H9 (cell line): ENCODE measurements at regions not wholly inside any gene's neighbourhood (a gene's known extent, or its start where the extent isn't known, plus 50 kb on each side); places are given as distances from the start of the nearest gene placed in this dataset.

Source experiments
- DNase-seq: peaks from one replicate; pipeline ENCODE4 v3.0.0-alpha.2; 2017
- H2AFZ ChIP-seq: one replicate; pipeline ENCODE4 v1.6.1; 2013; ENCODE audit warnings: mild to moderate bottlenecking, low read length, control low read depth, moderate library complexity
- H2AK5ac ChIP-seq: 2 replicates; pipeline ENCODE4 v1.6.1; 2013; ENCODE audit warnings: low read length, control low read depth, mixed read lengths; ENCODE audit not compliant: insufficient read length
- H2BK120ac ChIP-seq: one replicate; pipeline ENCODE4 v1.6.1; 2013; ENCODE audit warnings: low read depth, mild to moderate bottlenecking, low read length, control low read depth, inconsistent platforms; ENCODE audit not compliant: poor library complexity, severe bottlenecking
- H2BK12ac ChIP-seq: 2 replicates; pipeline ENCODE4 v1.6.1; 2013; ENCODE audit warnings: low read length, control low read depth, mixed read lengths, low read depth; ENCODE audit not compliant: insufficient read length
- H2BK15ac ChIP-seq: 2 replicates; pipeline ENCODE4 v1.6.1; 2013; ENCODE audit warnings: low read depth, low read length, control low read depth
- H2BK20ac ChIP-seq: one replicate; pipeline ENCODE4 v1.6.1; 2013; ENCODE audit warnings: low read depth, mild to moderate bottlenecking, low read length, control low read depth, inconsistent platforms; ENCODE audit not compliant: poor library complexity, severe bottlenecking
- H2BK5ac ChIP-seq: 2 replicates; pipeline ENCODE4 v1.6.1; 2013; ENCODE audit warnings: low read length, control low read depth, mixed read lengths; ENCODE audit not compliant: insufficient read length
- H3K14ac ChIP-seq: 2 replicates; pipeline ENCODE4 v1.6.1; 2013; ENCODE audit warnings: low read length, control low read depth; ENCODE audit not compliant: insufficient read depth
- H3K18ac ChIP-seq: 2 replicates; pipeline ENCODE4 v1.6.1; 2013; ENCODE audit warnings: low read depth, mild to moderate bottlenecking, mixed read lengths, low read length, control low read depth; ENCODE audit not compliant: insufficient read length
- H3K23ac ChIP-seq: 2 replicates; pipeline ENCODE4 v1.6.1; 2013; ENCODE audit warnings: low read length, control low read depth, mixed read lengths, low read depth; ENCODE audit not compliant: insufficient read length
- H3K23me2 ChIP-seq: 2 replicates; pipeline ENCODE4 v1.6.1; 2013; ENCODE audit warnings: low read depth, mild to moderate bottlenecking, mixed read lengths, low read length, control low read depth; ENCODE audit not compliant: insufficient read length, poor library complexity, severe bottlenecking
- H3K27ac ChIP-seq: 2 replicates; pipeline ENCODE4 v1.5.1; 2013; ENCODE audit warnings: low read length, control low read depth, mixed read lengths, low read depth; ENCODE audit not compliant: insufficient read length
- H3K27me3 ChIP-seq: 2 replicates; pipeline ENCODE4 v1.6.1; 2013; ENCODE audit warnings: low read length, control low read depth, inconsistent platforms; ENCODE audit not compliant: insufficient read depth
- H3K4ac ChIP-seq: 2 replicates; pipeline ENCODE4 v1.6.1; 2013; ENCODE audit warnings: low read depth, mild to moderate bottlenecking, control low read depth, inconsistent platforms, low read length, moderate library complexity
- H3K4me1 ChIP-seq: 2 replicates; pipeline ENCODE4 v1.6.1; 2013; ENCODE audit warnings: low read length, control low read depth, inconsistent platforms; ENCODE audit not compliant: insufficient read depth
- H3K4me2 ChIP-seq: 2 replicates; pipeline ENCODE4 v1.6.1; 2013; ENCODE audit warnings: low read length, control low read depth, mixed read lengths; ENCODE audit not compliant: insufficient read length, insufficient read depth
- H3K56ac ChIP-seq: 2 replicates; pipeline ENCODE4 v1.6.1; 2013; ENCODE audit warnings: low read depth, mild to moderate bottlenecking, mixed read lengths, low read length, control low read depth; ENCODE audit not compliant: insufficient read length
- H3K79me1 ChIP-seq: 2 replicates; pipeline ENCODE4 v1.6.1; 2013; ENCODE audit warnings: low read depth, mild to moderate bottlenecking, moderate library complexity, low read length, control low read depth, inconsistent platforms; ENCODE audit not compliant: insufficient read depth, poor library complexity, severe bottlenecking
- H3K79me2 ChIP-seq: 2 replicates; pipeline ENCODE4 v1.6.1; 2013; ENCODE audit warnings: low read length, control low read depth, inconsistent platforms; ENCODE audit not compliant: insufficient read depth
- H3K9ac ChIP-seq: 2 replicates; pipeline ENCODE4 v1.6.1; 2013; ENCODE audit warnings: low read length, control low read depth, mixed read lengths; ENCODE audit not compliant: insufficient read length; ENCODE audit errors: extremely low read depth
- H3K9me3 ChIP-seq: one replicate; pipeline ENCODE4 v1.6.1; 2013; ENCODE audit warnings: low read depth, low read length, inconsistent platforms; ENCODE audit not compliant: control insufficient read depth
- H3T11ph ChIP-seq: one replicate; pipeline ENCODE4 v1.6.1; 2013; ENCODE audit warnings: mild to moderate bottlenecking, low read length, control low read depth, inconsistent platforms
- H4K20me1 ChIP-seq: one replicate; pipeline ENCODE4 v1.6.1; 2013; ENCODE audit not compliant: control insufficient read depth, insufficient read length, insufficient read depth
- H4K5ac ChIP-seq: 2 replicates; pipeline ENCODE4 v1.6.1; 2013; ENCODE audit warnings: low read depth, mild to moderate bottlenecking, mixed read lengths, low read length, control low read depth; ENCODE audit not compliant: insufficient read length
- H4K8ac ChIP-seq: replicated peaks from 2 replicates; pipeline ENCODE4 v1.6.1; 2013; ENCODE audit warnings: low read length, control low read depth, mixed read lengths, low read depth; ENCODE audit not compliant: insufficient read length
- H4K91ac ChIP-seq: 2 replicates; pipeline ENCODE4 v1.6.1; 2013; ENCODE audit warnings: low read depth, mild to moderate bottlenecking, moderate library complexity, mixed read lengths, low read length, control low read depth; ENCODE audit not compliant: insufficient read length
- H3K27ac Mint-ChIP-seq, 3 experiments: 2 replicates in 2 of 3; 3 replicates in 1 of 3; pipeline ENCODE4 v1.8.0; 2020 to 2021; ENCODE audit warnings: mixed read lengths in 3 of 3, mild to moderate bottlenecking in 1 of 3, moderate library complexity in 1 of 3
- H3K27me3 Mint-ChIP-seq: 2 replicates; pipeline ENCODE4 v1.8.0; 2021; ENCODE audit warnings: low read depth, mild to moderate bottlenecking, moderate library complexity, mixed read lengths
- H3K36me3 Mint-ChIP-seq, 3 experiments: 2 replicates in 2 of 3; 3 replicates in 1 of 3; pipeline ENCODE4 v1.8.0; 2020 to 2021; ENCODE audit warnings: low read depth in 3 of 3, mixed read lengths in 3 of 3; ENCODE audit not compliant: insufficient read depth in 1 of 3
- H3K4me1 Mint-ChIP-seq, 2 experiments: 2 replicates each; pipeline ENCODE4 v1.8.0; 2020; ENCODE audit warnings: mixed read lengths in 2 of 2
- H3K4me3 Mint-ChIP-seq, 2 experiments: 2 replicates in 1 of 2; 3 replicates in 1 of 2; pipeline ENCODE4 v1.8.0; 2020 to 2021; ENCODE audit warnings: mild to moderate bottlenecking in 2 of 2, mixed read lengths in 2 of 2, moderate library complexity in 1 of 2
- H3K9me3 Mint-ChIP-seq, 2 experiments: 2 replicates in 1 of 2; 3 replicates in 1 of 2; pipeline ENCODE4 v1.8.0; 2020; ENCODE audit warnings: mild to moderate bottlenecking in 2 of 2, mixed read lengths in 2 of 2, moderate library complexity in 1 of 2
- CTCF ChIP-seq: fragments of 200-600 bp; sonication (generic); conservative IDR thresholded peaks from 3 replicates; pipeline ENCODE4 v1.8.0; 2021; ENCODE audit warnings: antibody characterized with exemption, mild to moderate bottlenecking

- H4K5ac ChIP-seq, result no peak overlapping the region
- no peak overlapping the region for H4K8ac ChIP-seq
- no peak overlapping the region for H2BK20ac ChIP-seq
- H3K4me2 ChIP-seq, result no peak overlapping the region
- no peak overlapping the region for H2AFZ ChIP-seq
- TF ChIP-seq CTCF, result no peak
- H2BK15ac ChIP-seq, result no peak overlapping the region
- no peak overlapping the region for H3K23ac ChIP-seq
- H2BK12ac ChIP-seq, result no peak overlapping the region
- H3K14ac ChIP-seq, result no peak overlapping the region
- H3K27me3 Mint-ChIP-seq, result no peaks in the 10 kb centered on the region; the same call in 1 of the 2 replicates
- H2AK5ac ChIP-seq, result no peak overlapping the region
- H3K9me3 Mint-ChIP-seq, result peaks cover 0 to 14% of the 10 kb centered on the region in 2 experiments; a peak in 4 of 5 replicates
- no peak overlapping the region for H3K4ac ChIP-seq
- H3K9ac ChIP-seq, result no peak overlapping the region
- H3K27me3 ChIP-seq, result no peaks in the 10 kb centered on the region
- peaks cover 0 to 7% (median 2%) of the 10 kb centered on the region in 3 experiments; a peak in 3 of 7 replicates for H3K36me3 Mint-ChIP-seq
- no peak overlapping the region for H3K56ac ChIP-seq
- H3K9me3 ChIP-seq, result no peaks in the 10 kb centered on the region
- no peak overlapping the region for H3K27ac Mint-ChIP-seq
- H4K91ac ChIP-seq, result no peak overlapping the region
- no peak overlapping the region for H3K18ac ChIP-seq
- no peak for DNase-seq
- H4K20me1 ChIP-seq, result no peaks in the 10 kb centered on the region
- H3K4me1 ChIP-seq, result no peaks in the 10 kb centered on the region
- H3K79me2 ChIP-seq, result no peaks in the 10 kb centered on the region
- H2BK5ac ChIP-seq, result no peak overlapping the region
- H3K79me1 ChIP-seq, result no peaks in the 10 kb centered on the region
- no peaks in the 10 kb centered on the region for H3K4me1 Mint-ChIP-seq
- no peaks in the 10 kb centered on the region for H3K23me2 ChIP-seq
- H2BK120ac ChIP-seq, result no peak overlapping the region
- H3K27ac ChIP-seq, result no peak overlapping the region
- no peak overlapping the region for H3K4me3 Mint-ChIP-seq
- no peak overlapping the region for H3T11ph ChIP-seq
These were observed 87.2 kb downstream of the DIRAS3 start for GRCh38 chr1:67963263-67963662.
